HL-60 (cell line): ENCODE measurements at regions not wholly inside any gene's neighbourhood (a gene's known extent, or its start where the extent isn't known, plus 50 kb on each side); places are given as distances from the start of the nearest gene placed in this dataset. TPM values are rescaled to one million over a fixed set of nuclear protein-coding genes. Genes with fewer than 3 reads are reported as not detected.

Source experiments
- DNase-seq, 2 experiments: peaks; one replicate each; pipeline ENCODE4 v3.0.0-alpha.2; 2010 to 2020; ENCODE audit warnings: low read depth in 1 of 2, low spot score in 1 of 2
- H3K27ac ChIP-seq: fragments of 250-450 bp; sonication (Bioruptor Pico); replicated peaks from 2 replicates; pipeline ENCODE4 v1.5.1; 2020; ENCODE audit warnings: mild to moderate bottlenecking, moderate library complexity
- H3K27me3 ChIP-seq: fragments of 250-450 bp; sonication (Bioruptor Pico); 2 replicates; pipeline ENCODE4 v1.5.1; 2021; ENCODE audit warnings: mild to moderate bottlenecking, moderate library complexity; ENCODE audit not compliant: insufficient read depth, poor library complexity, severe bottlenecking
- H3K4me3 ChIP-seq: replicated peaks from 2 replicates; pipeline ENCODE4 v1.5.1; 2011; ENCODE audit warnings: mild to moderate bottlenecking, control low read depth, low read length; ENCODE audit not compliant: insufficient read depth
- CTCF ChIP-seq: IDR thresholded peaks from one replicate; pipeline ENCODE4 v1.5.1; 2011; ENCODE audit warnings: low read length, control low read depth, inconsistent platforms; ENCODE audit not compliant: insufficient read depth
- GABPA ChIP-seq: IDR thresholded peaks from 2 replicates; pipeline ENCODE4 v1.6.1; 2012; ENCODE audit warnings: low read depth
- POLR2AphosphoS5 ChIP-seq: IDR thresholded peaks from 2 replicates; pipeline ENCODE4 v1.6.1; 2012; ENCODE audit warnings: low read depth
- SPI1 ChIP-seq: IDR thresholded peaks from 2 replicates; pipeline ENCODE4 v1.6.1; 2012; ENCODE audit warnings: low read depth, mild to moderate bottlenecking, borderline replicate concordance
- microRNA-seq: library from miRNA; unstranded; fragments of <30 nt; microRNA quantifications from one replicate; pipeline ENCODE4, GENCODE V29; 2018
- TF ChIP-seq, protein P1 (sequence below): IDR thresholded peaks from 2 replicates; pipeline ENCODE4 v1.6.1; 2012; ENCODE audit warnings: low read depth; ENCODE audit not compliant: insufficient replicate concordance

DNA sequence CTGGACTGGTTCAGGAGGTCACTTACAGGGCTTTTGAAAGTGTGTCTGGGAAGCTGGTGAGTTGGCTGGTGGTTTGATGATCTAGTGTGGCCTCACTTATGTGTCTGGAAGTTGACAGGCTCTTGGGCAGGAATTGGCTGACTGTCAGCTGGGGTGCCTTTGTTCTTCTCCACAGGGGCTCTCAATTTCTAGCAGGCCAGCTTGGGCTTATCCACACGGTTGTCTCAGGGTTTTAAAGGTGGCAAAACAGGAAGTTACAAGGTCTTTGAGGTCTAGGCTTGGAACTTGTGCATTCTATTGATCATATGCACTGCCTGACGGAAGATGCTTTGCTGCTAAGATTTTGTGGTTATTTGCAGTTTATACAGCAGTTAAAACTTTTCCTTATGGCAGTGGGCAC, 52.0 kb upstream of the CELF4 start:
- Histone ChIP-seq H3K27ac (no peak overlapping the region), H3K4me3 (no peak overlapping the region), H3K27me3 (peaks cover 10% of the 10 kb centered on the region)
- TF ChIP-seq SPI1, result no peak
- TF ChIP-seq POLR2AphosphoS5, result no peak
- TF ChIP-seq GABPA, result no peak
- TF ChIP-seq, protein P1, sequence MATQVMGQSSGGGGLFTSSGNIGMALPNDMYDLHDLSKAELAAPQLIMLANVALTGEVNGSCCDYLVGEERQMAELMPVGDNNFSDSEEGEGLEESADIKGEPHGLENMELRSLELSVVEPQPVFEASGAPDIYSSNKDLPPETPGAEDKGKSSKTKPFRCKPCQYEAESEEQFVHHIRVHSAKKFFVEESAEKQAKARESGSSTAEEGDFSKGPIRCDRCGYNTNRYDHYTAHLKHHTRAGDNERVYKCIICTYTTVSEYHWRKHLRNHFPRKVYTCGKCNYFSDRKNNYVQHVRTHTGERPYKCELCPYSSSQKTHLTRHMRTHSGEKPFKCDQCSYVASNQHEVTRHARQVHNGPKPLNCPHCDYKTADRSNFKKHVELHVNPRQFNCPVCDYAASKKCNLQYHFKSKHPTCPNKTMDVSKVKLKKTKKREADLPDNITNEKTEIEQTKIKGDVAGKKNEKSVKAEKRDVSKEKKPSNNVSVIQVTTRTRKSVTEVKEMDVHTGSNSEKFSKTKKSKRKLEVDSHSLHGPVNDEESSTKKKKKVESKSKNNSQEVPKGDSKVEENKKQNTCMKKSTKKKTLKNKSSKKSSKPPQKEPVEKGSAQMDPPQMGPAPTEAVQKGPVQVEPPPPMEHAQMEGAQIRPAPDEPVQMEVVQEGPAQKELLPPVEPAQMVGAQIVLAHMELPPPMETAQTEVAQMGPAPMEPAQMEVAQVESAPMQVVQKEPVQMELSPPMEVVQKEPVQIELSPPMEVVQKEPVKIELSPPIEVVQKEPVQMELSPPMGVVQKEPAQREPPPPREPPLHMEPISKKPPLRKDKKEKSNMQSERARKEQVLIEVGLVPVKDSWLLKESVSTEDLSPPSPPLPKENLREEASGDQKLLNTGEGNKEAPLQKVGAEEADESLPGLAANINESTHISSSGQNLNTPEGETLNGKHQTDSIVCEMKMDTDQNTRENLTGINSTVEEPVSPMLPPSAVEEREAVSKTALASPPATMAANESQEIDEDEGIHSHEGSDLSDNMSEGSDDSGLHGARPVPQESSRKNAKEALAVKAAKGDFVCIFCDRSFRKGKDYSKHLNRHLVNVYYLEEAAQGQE, result no peak
- no peak for TF ChIP-seq CTCF
- no peak for DNase-seq

Small RNAs in the stretch of these regions (microRNA-seq; reads per million reads assigned to microRNA genes)
- gene MIR4318, result not detected
- gene MIR5583-1, result not detected
- not detected for gene MIR5583-2
- not detected for gene MIR924
